ENCODE measurements at regions not wholly inside any gene's neighbourhood (a gene's known extent, or its start where the extent isn't known, plus 50 kb on each side); places are given as distances from the start of the nearest gene placed in this dataset.

DNA sequence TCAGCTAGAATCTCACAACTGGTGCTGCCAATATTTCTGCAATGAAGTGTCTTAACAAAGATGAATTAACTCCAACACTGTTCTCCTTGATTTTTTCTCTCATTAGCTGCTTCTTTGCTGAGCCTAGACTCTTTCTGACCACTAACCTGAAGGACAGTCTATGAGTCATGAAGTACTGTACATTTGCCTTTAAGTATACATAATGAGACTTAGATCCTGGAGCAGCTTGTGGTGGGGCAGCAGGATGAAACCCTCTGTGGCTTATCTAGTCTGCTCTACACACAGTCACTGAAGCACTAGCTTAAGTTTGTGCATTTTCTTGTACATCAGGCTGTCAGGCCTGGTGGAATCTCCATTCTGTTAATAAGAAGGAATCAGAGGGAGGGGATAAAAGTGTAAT, 307.4 kb upstream of the SMIM31 start:
- H3K4me1 ChIP-seq, result no peaks in the 10 kb centered on the region
- H4K20me1 ChIP-seq, result no peaks in the 10 kb centered on the region
- no peak for TF ChIP-seq Cebpa-rat (IDR thresholded peaks at IDR 0.05)
- peaks cover 2% of the 10 kb centered on the region; the same call in 1 of the 2 replicates for H3K9me3 ChIP-seq
- H3K4me2 ChIP-seq, result no peak overlapping the region
- no peaks in the 10 kb centered on the region for H3K36me3 ChIP-seq
- H3K4me3 ChIP-seq, result no peak overlapping the region
- H3K27ac ChIP-seq, result no peak overlapping the region
- no peaks in the 10 kb centered on the region for H3K27me3 ChIP-seq
- H3K9ac ChIP-seq, result no peak overlapping the region

GRCh38 chr4:164461901-164462300, 292.0 kb upstream of the SMIM31 start:
- no peaks in the 10 kb centered on the region for H3K36me3 ChIP-seq
- no peak for TF ChIP-seq Cebpa-rat (IDR thresholded peaks at IDR 0.05)
- no peaks in the 10 kb centered on the region for H3K9me3 ChIP-seq
- H3K4me2 ChIP-seq, result no peak overlapping the region
- no peaks in the 10 kb centered on the region for H3K4me1 ChIP-seq
- no peak overlapping the region for H3K9ac ChIP-seq
- no peak overlapping the region for H3K4me3 ChIP-seq
- no peak overlapping the region for H3K27ac ChIP-seq
- no peaks in the 10 kb centered on the region for H4K20me1 ChIP-seq
- H3K27me3 ChIP-seq, result no peaks in the 10 kb centered on the region

GRCh38 chr4:164462471-164462870, 291.5 kb upstream of the SMIM31 start:
- no peaks in the 10 kb centered on the region for H3K27me3 ChIP-seq
- no peaks in the 10 kb centered on the region for H3K9me3 ChIP-seq
- H3K27ac ChIP-seq, result no peak overlapping the region
- no peaks in the 10 kb centered on the region for H3K4me1 ChIP-seq
- no peak overlapping the region for H3K9ac ChIP-seq
- H4K20me1 ChIP-seq, result no peaks in the 10 kb centered on the region
- TF ChIP-seq Cebpa-rat (IDR thresholded peaks at IDR 0.05), result no peak
- no peak overlapping the region for H3K4me2 ChIP-seq
- H3K36me3 ChIP-seq, result no peaks in the 10 kb centered on the region
- no peak overlapping the region for H3K4me3 ChIP-seq

GRCh38 chr4:164464313-164464712, 289.6 kb upstream of the SMIM31 start:
- TF ChIP-seq Cebpa-rat (IDR thresholded peaks at IDR 0.05), result no peak
- Histone ChIP-seq H3K27me3 (no peaks in the 10 kb centered on the region), H3K9ac (no peak overlapping the region), H3K27ac (no peak overlapping the region), H3K4me1 (no peaks in the 10 kb centered on the region), H3K4me2 (no peak overlapping the region), H3K9me3 (no peaks in the 10 kb centered on the region), H4K20me1 (no peaks in the 10 kb centered on the region), H3K4me3 (no peak overlapping the region), H3K36me3 (no peaks in the 10 kb centered on the region)

DNA sequence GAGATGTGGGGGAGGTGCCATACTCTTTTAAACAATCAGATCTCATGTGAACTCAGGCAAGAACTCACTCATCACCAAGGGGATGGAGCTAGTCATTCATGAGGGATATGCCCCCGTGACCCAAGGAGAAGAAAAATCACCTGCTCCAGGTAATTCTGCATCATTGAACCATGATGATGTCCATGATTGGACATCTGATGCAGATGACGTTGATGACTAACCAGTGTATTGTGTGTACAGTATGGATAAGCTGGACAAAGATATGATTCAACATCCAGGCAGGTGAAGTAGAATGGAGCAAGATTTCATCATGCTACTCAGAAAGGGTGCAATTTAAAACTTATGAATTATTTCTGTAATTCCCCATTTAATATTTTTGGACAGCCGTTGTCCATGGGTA, 286.4 kb upstream of the SMIM31 start:
- TF ChIP-seq Cebpa-rat (IDR thresholded peaks at IDR 0.05), result no peak
- Histone ChIP-seq H3K4me2 (no peak overlapping the region), H3K4me1 (no peaks in the 10 kb centered on the region)

GRCh38 chr4:164481306-164482091, 272.4 kb upstream of the SMIM31 start:
- Histone ChIP-seq H3K27ac (no peak overlapping the region), H3K4me3 (no peak overlapping the region), H3K4me1 (no peaks in the 10 kb centered on the region), H3K9me3 (no peaks in the 10 kb centered on the region), H3K9ac (no peak overlapping the region), H3K27me3 (no peaks in the 10 kb centered on the region), H4K20me1 (no peaks in the 10 kb centered on the region), H3K4me2 (no peak overlapping the region), H3K36me3 (no peaks in the 10 kb centered on the region)
- TF ChIP-seq Cebpa-rat (IDR thresholded peaks at IDR 0.05), result no peak

More for the DNA sequence above, 286.4 kb upstream of the SMIM31 start:
- Histone ChIP-seq H3K27ac (no peak overlapping the region), H4K20me1 (no peaks in the 10 kb centered on the region), H3K36me3 (no peaks in the 10 kb centered on the region), H3K27me3 (no peaks in the 10 kb centered on the region), H3K4me3 (no peak overlapping the region), H3K9ac (no peak overlapping the region), H3K9me3 (no peaks in the 10 kb centered on the region)

GRCh38 chr4:164482092-164482404, 271.9 kb upstream of the SMIM31 start:
- no peak for TF ChIP-seq Cebpa-rat (IDR thresholded peaks at IDR 0.05)

DNA sequence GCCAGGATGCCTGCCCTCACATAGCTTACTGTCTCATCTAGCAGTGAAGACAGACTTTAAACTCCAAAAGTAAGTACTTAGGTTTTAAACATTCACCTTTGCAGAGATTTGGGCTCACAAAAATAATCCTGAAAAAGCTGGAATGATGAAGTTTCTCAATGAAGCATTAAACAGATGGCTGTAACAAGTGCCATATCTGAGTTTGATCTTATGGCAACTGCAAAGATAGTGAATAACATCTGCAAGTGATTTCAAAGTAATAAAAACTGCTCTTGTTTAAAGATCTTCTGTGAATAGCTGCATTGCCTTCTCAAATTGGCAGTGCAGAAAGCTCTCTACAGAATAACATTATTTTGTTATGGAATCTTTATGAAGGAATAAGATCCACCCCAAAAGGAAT, 271.2 kb upstream of the SMIM31 start:
- Histone ChIP-seq H3K9ac (no peak overlapping the region), H3K36me3 (no peaks in the 10 kb centered on the region)
- no peak for TF ChIP-seq Cebpa-rat (IDR thresholded peaks at IDR 0.05)

More at GRCh38 chr4:164482092-164482404, 271.9 kb upstream of the SMIM31 start:
- H3K9ac ChIP-seq, result no peak overlapping the region
- no peaks in the 10 kb centered on the region for H3K9me3 ChIP-seq
- H3K4me2 ChIP-seq, result no peak overlapping the region
- no peak overlapping the region for H3K27ac ChIP-seq
- H3K27me3 ChIP-seq, result no peaks in the 10 kb centered on the region
- H4K20me1 ChIP-seq, result no peaks in the 10 kb centered on the region
- no peaks in the 10 kb centered on the region for H3K4me1 ChIP-seq
- H3K4me3 ChIP-seq, result no peak overlapping the region
- no peaks in the 10 kb centered on the region for H3K36me3 ChIP-seq

GRCh38 chr4:164483711-164484110, 270.2 kb upstream of the SMIM31 start:
- no peaks in the 10 kb centered on the region for H3K9me3 ChIP-seq
- H3K4me3 ChIP-seq, result no peak overlapping the region
- no peak for TF ChIP-seq Cebpa-rat (IDR thresholded peaks at IDR 0.05)
- no peak overlapping the region for H3K9ac ChIP-seq
- no peaks in the 10 kb centered on the region for H3K27me3 ChIP-seq
- H3K4me2 ChIP-seq, result no peak overlapping the region
- H3K36me3 ChIP-seq, result no peaks in the 10 kb centered on the region
- H3K27ac ChIP-seq, result no peak overlapping the region
- H4K20me1 ChIP-seq, result no peaks in the 10 kb centered on the region
- H3K4me1 ChIP-seq, result no peaks in the 10 kb centered on the region

More for the DNA sequence above, 271.2 kb upstream of the SMIM31 start:
- H3K4me2 ChIP-seq, result no peak overlapping the region
- H3K27ac ChIP-seq, result no peak overlapping the region
- H3K9me3 ChIP-seq, result no peaks in the 10 kb centered on the region
- no peaks in the 10 kb centered on the region for H3K27me3 ChIP-seq
- no peaks in the 10 kb centered on the region for H4K20me1 ChIP-seq
- H3K4me3 ChIP-seq, result no peak overlapping the region
- H3K4me1 ChIP-seq, result no peaks in the 10 kb centered on the region

DNA sequence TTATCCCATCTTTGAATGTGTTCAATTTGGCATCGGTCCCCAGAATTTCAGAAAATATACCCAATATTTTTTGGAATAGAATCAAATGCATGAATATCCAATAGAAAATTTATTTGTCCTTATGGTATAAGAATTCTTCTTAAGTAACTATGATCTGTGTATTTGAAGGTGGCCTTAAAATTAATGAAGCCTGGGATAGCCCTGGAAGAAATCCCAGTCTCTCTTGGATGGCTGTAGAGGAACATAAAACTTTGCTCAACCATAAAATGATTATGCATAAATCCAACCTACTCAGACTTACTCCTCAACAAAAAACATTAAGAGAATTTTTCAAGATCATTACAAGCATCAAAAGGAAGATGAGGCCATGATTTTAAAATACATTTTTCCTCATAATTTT, 269.4 kb upstream of the SMIM31 start:
- Histone ChIP-seq H3K4me3 (no peak overlapping the region), H3K9me3 (no peaks in the 10 kb centered on the region), H3K27ac (no peak overlapping the region), H3K9ac (no peak overlapping the region), H3K27me3 (no peaks in the 10 kb centered on the region), H4K20me1 (no peaks in the 10 kb centered on the region), H3K36me3 (no peaks in the 10 kb centered on the region), H3K4me1 (no peaks in the 10 kb centered on the region), H3K4me2 (no peak overlapping the region)
- TF ChIP-seq Cebpa-rat (IDR thresholded peaks at IDR 0.05), result no peak

DNA sequence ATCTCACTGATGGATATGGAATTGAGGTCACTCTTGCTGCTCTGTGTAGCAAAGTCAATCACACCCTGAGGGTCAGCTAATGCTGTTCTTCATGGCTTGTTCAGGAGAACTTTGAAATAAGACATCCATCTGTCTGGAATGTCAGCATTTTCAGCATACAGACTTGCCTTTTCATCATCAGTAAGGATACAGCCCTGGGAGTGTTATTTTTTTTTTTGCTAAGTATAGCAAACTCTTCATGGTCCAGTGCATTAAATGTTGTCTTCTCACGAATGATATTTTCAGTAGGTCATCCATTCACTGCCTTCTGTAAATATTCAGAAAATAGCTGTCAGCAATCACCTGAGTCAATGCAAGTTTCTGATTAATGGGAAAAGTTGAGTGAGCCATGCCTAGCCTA, 268.8 kb upstream of the SMIM31 start:
- H3K4me1 ChIP-seq, result no peaks in the 10 kb centered on the region
- no peak for TF ChIP-seq Cebpa-rat (IDR thresholded peaks at IDR 0.05)
- H3K27ac ChIP-seq, result no peak overlapping the region

More for the DNA sequence above, 268.8 kb upstream of the SMIM31 start:
- no peak overlapping the region for H3K9ac ChIP-seq
- no peaks in the 10 kb centered on the region for H3K9me3 ChIP-seq
- H3K4me3 ChIP-seq, result no peak overlapping the region
- H3K4me2 ChIP-seq, result no peak overlapping the region; the same call in 1 of the 2 replicates
- no peaks in the 10 kb centered on the region for H3K27me3 ChIP-seq
- no peaks in the 10 kb centered on the region for H3K36me3 ChIP-seq
- no peaks in the 10 kb centered on the region for H4K20me1 ChIP-seq

All from BLaER1 (cell line).